K562 (cell line): ENCODE measurements at regions not wholly inside any gene's neighbourhood (a gene's known extent, or its start where the extent isn't known, plus 50 kb on each side); places are given as distances from the start of the nearest gene placed in this dataset.

Experiments used
- ELF1 ChIP-seq: fragments of 200-800 bp; sonication (Bioruptor generic); IDR thresholded peaks from 2 replicates; pipeline ENCODE4 v1.6.1; 2016; ENCODE audit warnings: missing genetic modification characterization, missing compliant biosample characterization
- EP300 ChIP-seq: IDR thresholded peaks from 2 replicates; pipeline ENCODE4 v1.6.1; 2012; ENCODE audit warnings: low read length, improper control_type of control experiment
- GTF2A2 ChIP-seq: IDR thresholded peaks from 2 replicates; pipeline ENCODE4 v1.6.1; 2016; ENCODE audit warnings: mild to moderate bottlenecking, missing genetic modification characterization, missing compliant biosample characterization
- HDAC2 ChIP-seq: fragments of 450-650 bp; IDR thresholded peaks from 2 replicates; pipeline ENCODE4 v1.6.1; 2016; ENCODE audit warnings: mild to moderate bottlenecking
- KHSRP ChIP-seq: fragments of 450-650 bp; IDR thresholded peaks from 2 replicates; pipeline ENCODE4 v1.6.1; 2017
- MEF2A ChIP-seq: IDR thresholded peaks from 2 replicates; pipeline ENCODE4 v1.6.1; 2011; ENCODE audit warnings: low read depth, mild to moderate bottlenecking, low read length, moderate library complexity; ENCODE audit not compliant: control insufficient read depth
- MTA2 ChIP-seq: fragments of 450-650 bp; IDR thresholded peaks from 2 replicates; pipeline ENCODE4 v1.6.1; 2016; ENCODE audit warnings: low read depth
- RBM14 ChIP-seq: fragments of 200-400 bp; formaldehyde crosslinking; IDR thresholded peaks from 2 replicates; pipeline ENCODE4 v1.6.1; 2018; ENCODE audit warnings: low read depth, mild to moderate bottlenecking, low read length, moderate library complexity, borderline replicate concordance; ENCODE audit not compliant: insufficient read depth
- SIN3A ChIP-seq, 2 experiments: fragments of 150-350 bp in 1 of 2; IDR thresholded peaks; 2 replicates each; pipeline ENCODE4 v1.6.1; 2011 to 2016; ENCODE audit warnings: borderline replicate concordance in 2 of 2, low read depth in 2 of 2, low read length in 2 of 2, mild to moderate bottlenecking in 2 of 2, moderate library complexity in 2 of 2; ENCODE audit not compliant: control insufficient read depth in 1 of 2
- SP1 ChIP-seq: sonication (generic); formaldehyde crosslinking; IDR thresholded peaks from 2 replicates; pipeline ENCODE4 v1.8.1; 2022; ENCODE audit warnings: mild to moderate bottlenecking, missing genetic modification reagents
- U2AF1 ChIP-seq: fragments of 200-400 bp; formaldehyde crosslinking; optimal IDR thresholded peaks from 2 replicates; pipeline ENCODE3; 2017; ENCODE audit warnings: mild to moderate bottlenecking, low read depth, low read length, moderate library complexity
- YY1 ChIP-seq, 3 experiments: IDR thresholded peaks; 2 replicates each; pipeline ENCODE4 v1.6.1; 2011; ENCODE audit warnings: low read length in 2 of 3, mild to moderate bottlenecking in 2 of 3, moderate library complexity in 2 of 3, borderline replicate concordance in 1 of 3, control low read depth in 1 of 3, low read depth in 1 of 3; ENCODE audit not compliant: insufficient read depth in 3 of 3, insufficient replicate concordance in 2 of 3, control insufficient read depth in 1 of 3, insufficient read length in 1 of 3; ENCODE audit errors: extremely low read depth in 1 of 3
- TF ChIP-seq, protein P1 (sequence below), 2 experiments: fragments of 450-650 bp; formaldehyde crosslinking in 1 of 2; IDR thresholded peaks; 2 replicates each; pipeline versions ENCODE4 v1.4.0 to v1.6.1; 2014 to 2020; ENCODE audit warnings: mild to moderate bottlenecking in 2 of 2, borderline replicate concordance in 1 of 2, low read depth in 1 of 2
- TF ChIP-seq, protein P2 (sequence below), 3 experiments: IDR thresholded peaks in 2 of 3; conservative IDR thresholded peaks in 1 of 3; 2 replicates each; pipeline ENCODE4 v1.5.1; 2011 to 2012; ENCODE audit warnings: low read length in 3 of 3, mild to moderate bottlenecking in 3 of 3, control low read depth in 2 of 3, improper control_type of control experiment in 1 of 3, inconsistent platforms in 1 of 3, low read depth in 1 of 3, mixed read lengths in 1 of 3, moderate library complexity in 1 of 3; ENCODE audit not compliant: insufficient read depth in 2 of 3

DNA sequence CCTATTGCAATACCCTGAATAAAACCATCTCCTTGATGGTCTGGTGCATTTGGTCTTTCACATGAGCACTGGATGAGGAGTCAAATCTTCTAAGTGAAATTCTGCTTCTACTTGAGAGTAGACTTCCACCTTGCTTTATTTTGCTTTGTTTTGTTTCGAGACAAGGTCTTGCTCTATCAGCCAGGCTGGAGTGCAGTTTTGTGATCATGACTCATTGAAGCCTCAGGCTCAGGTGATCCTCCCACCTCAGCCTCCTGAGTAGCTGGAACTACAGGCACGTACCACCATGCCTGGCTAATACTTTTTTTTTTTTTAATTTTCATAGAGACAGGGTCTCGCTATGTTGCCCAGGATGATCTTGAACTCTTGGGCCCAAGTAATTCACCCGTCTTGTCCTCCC lies 65.8 kb upstream of the F3 start:
- no peak for TF ChIP-seq YY1 (IDR thresholded peaks at IDR 0.05; ENCODE audit: borderline replicate concordance in 1 of 3, control insufficient read depth in 1 of 3, extremely low read depth in 1 of 3, insufficient read depth in 3 of 3, insufficient read length in 1 of 3, insufficient replicate concordance in 2 of 3, low read depth in 1 of 3, low read length in 2 of 3)
- no peak for TF ChIP-seq HDAC2
- no peak for TF ChIP-seq ELF1 (tag)
- TF ChIP-seq KHSRP = no peak
- no peak for TF ChIP-seq RBM14
- TF ChIP-seq GTF2A2 (tag) = no peak
- no peak for TF ChIP-seq SIN3A (IDR thresholded peaks at IDR 0.05; ENCODE audit: borderline replicate concordance in 2 of 2, control insufficient read depth in 1 of 2, low read depth in 2 of 2, low read length in 2 of 2)
- TF ChIP-seq U2AF1 = no peak
- TF ChIP-seq EP300 = no peak
- TF ChIP-seq, protein P1, sequence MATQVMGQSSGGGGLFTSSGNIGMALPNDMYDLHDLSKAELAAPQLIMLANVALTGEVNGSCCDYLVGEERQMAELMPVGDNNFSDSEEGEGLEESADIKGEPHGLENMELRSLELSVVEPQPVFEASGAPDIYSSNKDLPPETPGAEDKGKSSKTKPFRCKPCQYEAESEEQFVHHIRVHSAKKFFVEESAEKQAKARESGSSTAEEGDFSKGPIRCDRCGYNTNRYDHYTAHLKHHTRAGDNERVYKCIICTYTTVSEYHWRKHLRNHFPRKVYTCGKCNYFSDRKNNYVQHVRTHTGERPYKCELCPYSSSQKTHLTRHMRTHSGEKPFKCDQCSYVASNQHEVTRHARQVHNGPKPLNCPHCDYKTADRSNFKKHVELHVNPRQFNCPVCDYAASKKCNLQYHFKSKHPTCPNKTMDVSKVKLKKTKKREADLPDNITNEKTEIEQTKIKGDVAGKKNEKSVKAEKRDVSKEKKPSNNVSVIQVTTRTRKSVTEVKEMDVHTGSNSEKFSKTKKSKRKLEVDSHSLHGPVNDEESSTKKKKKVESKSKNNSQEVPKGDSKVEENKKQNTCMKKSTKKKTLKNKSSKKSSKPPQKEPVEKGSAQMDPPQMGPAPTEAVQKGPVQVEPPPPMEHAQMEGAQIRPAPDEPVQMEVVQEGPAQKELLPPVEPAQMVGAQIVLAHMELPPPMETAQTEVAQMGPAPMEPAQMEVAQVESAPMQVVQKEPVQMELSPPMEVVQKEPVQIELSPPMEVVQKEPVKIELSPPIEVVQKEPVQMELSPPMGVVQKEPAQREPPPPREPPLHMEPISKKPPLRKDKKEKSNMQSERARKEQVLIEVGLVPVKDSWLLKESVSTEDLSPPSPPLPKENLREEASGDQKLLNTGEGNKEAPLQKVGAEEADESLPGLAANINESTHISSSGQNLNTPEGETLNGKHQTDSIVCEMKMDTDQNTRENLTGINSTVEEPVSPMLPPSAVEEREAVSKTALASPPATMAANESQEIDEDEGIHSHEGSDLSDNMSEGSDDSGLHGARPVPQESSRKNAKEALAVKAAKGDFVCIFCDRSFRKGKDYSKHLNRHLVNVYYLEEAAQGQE (IDR thresholded peaks at IDR 0.05; ENCODE audit: borderline replicate concordance) = no peak
- TF ChIP-seq, protein P1 (CRISPR knock-in tag; IDR thresholded peaks at IDR 0.05; ENCODE audit: low read depth) = no peak
- TF ChIP-seq, protein P2, sequence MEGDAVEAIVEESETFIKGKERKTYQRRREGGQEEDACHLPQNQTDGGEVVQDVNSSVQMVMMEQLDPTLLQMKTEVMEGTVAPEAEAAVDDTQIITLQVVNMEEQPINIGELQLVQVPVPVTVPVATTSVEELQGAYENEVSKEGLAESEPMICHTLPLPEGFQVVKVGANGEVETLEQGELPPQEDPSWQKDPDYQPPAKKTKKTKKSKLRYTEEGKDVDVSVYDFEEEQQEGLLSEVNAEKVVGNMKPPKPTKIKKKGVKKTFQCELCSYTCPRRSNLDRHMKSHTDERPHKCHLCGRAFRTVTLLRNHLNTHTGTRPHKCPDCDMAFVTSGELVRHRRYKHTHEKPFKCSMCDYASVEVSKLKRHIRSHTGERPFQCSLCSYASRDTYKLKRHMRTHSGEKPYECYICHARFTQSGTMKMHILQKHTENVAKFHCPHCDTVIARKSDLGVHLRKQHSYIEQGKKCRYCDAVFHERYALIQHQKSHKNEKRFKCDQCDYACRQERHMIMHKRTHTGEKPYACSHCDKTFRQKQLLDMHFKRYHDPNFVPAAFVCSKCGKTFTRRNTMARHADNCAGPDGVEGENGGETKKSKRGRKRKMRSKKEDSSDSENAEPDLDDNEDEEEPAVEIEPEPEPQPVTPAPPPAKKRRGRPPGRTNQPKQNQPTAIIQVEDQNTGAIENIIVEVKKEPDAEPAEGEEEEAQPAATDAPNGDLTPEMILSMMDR (IDR thresholded peaks at IDR 0.05 in 2 of 3, conservative IDR thresholded peaks at IDR 0.05 in 1 of 3; ENCODE audit: insufficient read depth in 2 of 3, low read depth in 1 of 3, low read length in 3 of 3) = no peak
- no peak for TF ChIP-seq SP1 (CRISPR knock-in tag)
- TF ChIP-seq MTA2 = no peak
- no peak for TF ChIP-seq MEF2A
